B cell (primary cell): ENCODE measurements at regions not wholly inside any gene's neighbourhood (a gene's known extent, or its start where the extent isn't known, plus 50 kb on each side); places are given as distances from the start of the nearest gene placed in this dataset.

Experiments
- ATAC-seq: fragments of 200-7000 bp; cut with Tn5 transposase; one replicate; pipeline ENCODE4 v1.10.0; 2021; ENCODE audit warnings: low read depth, mild to moderate bottlenecking, moderate number of reproducible peaks, moderate library complexity
- CTCF ChIA-PET: fragments of 350-600 bp; sonication (Branson Sonifier 250); formaldehyde crosslinking; loops from one replicate; lab custom pipeline; 2021; ENCODE audit warnings: antibody characterized with exemption, inconsistent platforms; lab: Charles Lee
- POLR2A ChIA-PET: fragments of 350-600 bp; sonication (Branson Sonifier 250); formaldehyde crosslinking; loops from one replicate; lab custom pipeline; 2021; ENCODE audit warnings: antibody characterized with exemption; lab: Charles Lee
- DNase-seq: peaks from one replicate; pipeline ENCODE4 v3.0.0; 2013
- H2AFZ ChIP-seq: 2 replicates; pipeline ENCODE4 v1.6.1; 2012; ENCODE audit warnings: mild to moderate bottlenecking, low read depth, low read length; ENCODE audit not compliant: insufficient read depth, poor library complexity, severe bottlenecking
- H3K27ac ChIP-seq, 2 donors: 1 replicate in 1 of 2; 2 replicates in 1 of 2; pipeline ENCODE4 v1.5.1; 2012 to 2013; ENCODE audit warnings: low read length in 2 of 2, mild to moderate bottlenecking in 2 of 2, moderate library complexity in 1 of 2
- H3K27me3 ChIP-seq, 4 experiments: fragments of 200-600 bp in 1 of 4; sonication (generic) in 1 of 4; replicated peaks in 1 of 4; 1 replicate in 2 of 4; 2 replicates in 2 of 4; pipeline versions ENCODE4 v1.6.1 to v1.7.0; 2013 to 2016; ENCODE audit warnings: low read length in 3 of 4, mild to moderate bottlenecking in 2 of 4, mixed read lengths in 1 of 4, moderate library complexity in 1 of 4; ENCODE audit not compliant: insufficient read depth in 4 of 4, control insufficient read depth in 3 of 4; ENCODE audit errors: control extremely low read depth in 1 of 4
- H3K36me3 ChIP-seq, 2 experiments: replicated peaks in 1 of 2; 1 replicate in 1 of 2; 2 replicates in 1 of 2; pipeline versions ENCODE4 v1.6.1 to v1.7.1; 2013; ENCODE audit warnings: low read length in 1 of 2; ENCODE audit not compliant: insufficient read depth in 2 of 2, control insufficient read depth in 1 of 2; ENCODE audit errors: control extremely low read depth in 1 of 2, extremely low read depth in 1 of 2
- H3K4me1 ChIP-seq, 2 donors: fragments of 200-600 bp in 1 of 2; sonication (generic) in 1 of 2; 1 replicate in 1 of 2; 2 replicates in 1 of 2; pipeline versions ENCODE4 v1.5.1 to v1.6.1; 2013 to 2017; ENCODE audit warnings: low read length in 2 of 2; ENCODE audit not compliant: control insufficient read depth in 2 of 2, insufficient read depth in 2 of 2
- H3K4me2 ChIP-seq: replicated peaks from 2 replicates; pipeline ENCODE3; 2012; ENCODE audit warnings: mild to moderate bottlenecking, low read depth, low read length; ENCODE audit not compliant: poor library complexity, severe bottlenecking
- H3K4me3 ChIP-seq, 5 experiments: fragments of 200-600 bp in 1 of 5; sonication (generic) in 1 of 5; 1 replicate in 3 of 5; 2 replicates in 2 of 5; pipeline versions ENCODE4 v1.5.1 to v1.7.0; 2011 to 2016; ENCODE audit warnings: low read length in 4 of 5, mild to moderate bottlenecking in 4 of 5, low read depth in 2 of 5, control low read depth in 1 of 5, moderate library complexity in 1 of 5; ENCODE audit not compliant: insufficient read depth in 1 of 5; ENCODE audit errors: control extremely low read depth in 1 of 5, extremely low read depth in 1 of 5
- H3K79me2 ChIP-seq: fragments of 200-600 bp; sonication (generic); one replicate; pipeline ENCODE4 v1.6.0; 2016; ENCODE audit warnings: low read length; ENCODE audit not compliant: control insufficient read depth, insufficient read depth
- H3K9ac ChIP-seq: fragments of 200-600 bp; sonication (generic); 2 replicates; pipeline ENCODE4 v1.6.1; 2017; ENCODE audit warnings: mild to moderate bottlenecking, low read length, moderate library complexity
- H3K9me3 ChIP-seq, 3 donors: one replicate each; pipeline versions ENCODE4 v1.6.1 to v1.7.1; 2013; ENCODE audit warnings: low read length in 2 of 3; ENCODE audit not compliant: control insufficient read depth in 2 of 3, insufficient read depth in 1 of 3; ENCODE audit errors: control extremely low read depth in 1 of 3
- H4K20me1 ChIP-seq: 2 replicates; pipeline ENCODE4 v1.6.0; 2012; ENCODE audit warnings: mild to moderate bottlenecking, low read length; ENCODE audit not compliant: insufficient read depth, control insufficient read depth, poor library complexity, severe bottlenecking
- H3K27ac Mint-ChIP-seq: one replicate; pipeline ENCODE4 v1.8.0; 2021; ENCODE audit warnings: mixed read lengths
- H3K27me3 Mint-ChIP-seq: one replicate; pipeline ENCODE4 v1.8.0; 2021; ENCODE audit warnings: mixed read lengths
- H3K4me1 Mint-ChIP-seq: one replicate; pipeline ENCODE4 v1.8.0; 2021; ENCODE audit warnings: mixed read lengths
- H3K4me3 Mint-ChIP-seq: one replicate; pipeline ENCODE4 v1.8.0; 2021; ENCODE audit warnings: mixed read lengths
- H3K9me3 Mint-ChIP-seq: one replicate; pipeline ENCODE4 v1.8.0; 2022; ENCODE audit warnings: mixed read lengths; ENCODE audit not compliant: insufficient read depth
- CTCF ChIP-seq: fragments of 200-600 bp; IDR thresholded peaks from one replicate; pipeline ENCODE4 v1.8.0; 2022; ENCODE audit warnings: antibody characterized with exemption, mild to moderate bottlenecking
- EZH2 ChIP-seq: IDR thresholded peaks from 2 replicates; pipeline ENCODE4 v1.6.1; 2012; ENCODE audit warnings: borderline replicate concordance, low read depth, mild to moderate bottlenecking, moderate library complexity, low read length; ENCODE audit not compliant: insufficient read depth, poor library complexity, severe bottlenecking
- WGBS: methylation state at CpG from one replicate; pipeline ENCODE4 v1.1.5; 2013; ENCODE audit warnings: missing lambda C conversion rate; ENCODE audit not compliant: insufficient coverage; 5-methylcytosine and 5-hydroxymethylcytosine counted together
- intact Hi-C: fragments of 100-400 bp; cut with micrococcal nuclease; formaldehyde crosslinking; loops from one replicate; pipeline ENCODE4 v1.10.0; 2022

DNA sequence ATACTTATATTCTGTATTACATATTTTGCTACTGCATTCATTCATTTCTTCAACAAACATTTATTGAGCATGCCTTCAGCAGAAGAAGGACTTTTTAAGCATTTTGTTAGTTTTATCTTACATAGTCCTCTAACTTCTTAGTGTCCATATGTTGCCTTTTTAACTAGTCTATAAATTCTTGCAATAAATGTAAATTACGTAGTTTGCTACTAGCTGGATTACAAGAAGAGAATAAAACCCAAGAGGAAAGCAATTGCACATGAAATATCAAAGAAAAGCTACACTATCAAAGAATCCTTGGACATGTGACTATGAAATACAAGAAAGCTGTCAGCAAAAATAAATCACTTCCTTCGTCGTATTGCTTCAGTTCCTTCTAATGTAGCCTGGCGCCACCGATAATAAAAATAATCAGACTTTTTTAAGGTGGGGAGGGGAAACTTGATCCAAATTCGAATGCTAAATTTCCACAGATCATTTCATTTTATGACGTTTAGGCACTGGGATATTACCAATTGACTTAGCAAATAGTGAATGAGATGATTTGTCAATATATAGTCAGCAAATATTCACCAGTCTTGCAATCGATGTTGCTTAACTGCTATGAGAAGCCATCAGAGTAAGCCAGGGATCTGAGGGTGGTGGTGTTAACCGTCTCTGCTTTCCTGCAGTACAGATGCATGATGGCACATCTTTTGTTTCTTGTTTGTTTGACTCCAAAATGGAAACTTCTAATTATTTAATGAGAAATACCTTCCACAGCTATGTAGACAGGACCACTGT lies 258.7 kb upstream of the EXOC2 start:
- ATAC-seq (no peak), DNase-seq (no peak)
- no CpG with 5 or more reads among the region's 9 CpGs for WGBS
- Histone ChIP-seq H3K4me3 (no peak overlapping the region), H3K36me3 (no peaks in the 10 kb centered on the region), H3K79me2 (no peaks in the 10 kb centered on the region), H3K27ac (no peak overlapping the region), H3K4me1 (no peaks in the 10 kb centered on the region), H2AFZ (no peak overlapping the region), H3K9ac (no peak overlapping the region), H3K9me3 (peaks cover 0 to 2% (median 0%) of the 10 kb centered on the region in 3 donors), H3K27me3 (peaks cover 0 to 9% (median 2%) of the 10 kb centered on the region in 4 experiments), H4K20me1 (no peaks in the 10 kb centered on the region), H3K4me2 (no peak overlapping the region)
- intact Hi-C loops: no loop called here
- H3K4me1 Mint-ChIP-seq: no peaks in the 10 kb centered on the region
- ChIA-PET CTCF (no interaction called here), POLR2A (no interaction called here)
- H3K27ac Mint-ChIP-seq: no peak overlapping the region
- no peak overlapping the region for H3K4me3 Mint-ChIP-seq
- H3K27me3 Mint-ChIP-seq: peaks cover 4% of the 10 kb centered on the region
- no peak for TF ChIP-seq EZH2
- no peak for TF ChIP-seq CTCF
- no peaks in the 10 kb centered on the region for H3K9me3 Mint-ChIP-seq

- intact Hi-C loops: no loop called here
- Histone ChIP-seq H3K9ac (no peak overlapping the region), H3K4me3 (no peak overlapping the region), H3K36me3 (no peaks in the 10 kb centered on the region), H3K27ac (no peak overlapping the region), H2AFZ (no peak overlapping the region), H3K9me3 (peaks cover 0 to 12% (median 0%) of the 10 kb centered on the region in 3 donors), H4K20me1 (no peaks in the 10 kb centered on the region), H3K79me2 (no peaks in the 10 kb centered on the region), H3K4me2 (no peak overlapping the region), H3K4me1 (no peaks in the 10 kb centered on the region), H3K27me3 (no peaks in the 10 kb centered on the region)
- Mint-ChIP-seq H3K9me3 (peaks cover 4% of the 10 kb centered on the region), H3K27me3 (peaks cover 8% of the 10 kb centered on the region), H3K4me3 (no peak overlapping the region), H3K4me1 (no peaks in the 10 kb centered on the region), H3K27ac (no peak overlapping the region)
- DNase-seq (no peak), ATAC-seq (no peak)
- CTCF ChIA-PET: no interaction called here
- 77% methylated on average over 7 of the region's 7 CpGs for WGBS
- POLR2A ChIA-PET: no interaction called here
- TF ChIP-seq CTCF (no peak), EZH2 (no peak)
These were observed 254.4 kb upstream of the EXOC2 start for GRCh38 chr6:947235-947934.
